ENCODE measurements at regions not wholly inside any gene's neighbourhood (a gene's known extent, or its start where the extent isn't known, plus 50 kb on each side); places are given as distances from the start of the nearest gene placed in this dataset.
"Not testable (repeated sequence)": the region's sequence is repeated elsewhere in the genome, so short reads cannot be mapped to it uniquely, and the experiment has no call there.

GRCh38 chr4:116223040-116223732 lies 862.2 kb downstream of the TRAM1L1 start:
- Histone ChIP-seq H3K27me3 (replicated peaks) (no peaks in the 10 kb centered on the region), H3K4me3 (no peak overlapping the region), H3K4me1 (replicated peaks) (no peaks in the 10 kb centered on the region)

GRCh38 chr4:116217781-116218180 lies 867.6 kb downstream of the TRAM1L1 start:
- no peaks in the 10 kb centered on the region for H3K36me3 ChIP-seq
- H3K4me1 ChIP-seq (replicated peaks), result no peaks in the 10 kb centered on the region
- H3K27ac ChIP-seq, result no peak overlapping the region
- no peaks in the 10 kb centered on the region for H3K9me3 ChIP-seq (replicated peaks)
- H3K27me3 ChIP-seq (replicated peaks), result no peaks in the 10 kb centered on the region
- DNase-seq (ENCODE audit: low read depth in 1 of 2, low spot score in 2 of 2), result no peak
- H3K4me3 ChIP-seq, result no peak overlapping the region

More at GRCh38 chr4:116223040-116223732, 862.2 kb downstream of the TRAM1L1 start:
- no peaks in the 10 kb centered on the region for H3K36me3 ChIP-seq
- no peak for DNase-seq (ENCODE audit: low read depth in 1 of 2, low spot score in 2 of 2)
- H3K9me3 ChIP-seq (replicated peaks), result no peaks in the 10 kb centered on the region
- no peak overlapping the region for H3K27ac ChIP-seq

GRCh38 chr4:116215622-116216021 lies 869.8 kb downstream of the TRAM1L1 start:
- no peaks in the 10 kb centered on the region for H3K9me3 ChIP-seq (replicated peaks)

GRCh38 chr4:116202524-116202923 lies 882.9 kb downstream of the TRAM1L1 start:
- Histone ChIP-seq H3K9me3 (replicated peaks) (no peaks in the 10 kb centered on the region; the same call in 1 of the 2 replicates), H3K4me3 (no peak overlapping the region), H3K36me3 (no peaks in the 10 kb centered on the region), H3K27ac (no peak overlapping the region), H3K4me1 (replicated peaks) (no peaks in the 10 kb centered on the region), H3K27me3 (replicated peaks) (no peaks in the 10 kb centered on the region)
- no peak for DNase-seq (ENCODE audit: low read depth in 1 of 2, low spot score in 2 of 2)

More at GRCh38 chr4:116215622-116216021, 869.8 kb downstream of the TRAM1L1 start:
- Histone ChIP-seq H3K4me1 (replicated peaks) (no peaks in the 10 kb centered on the region), H3K27ac (no peak overlapping the region), H3K36me3 (no peaks in the 10 kb centered on the region), H3K4me3 (no peak overlapping the region), H3K27me3 (replicated peaks) (no peaks in the 10 kb centered on the region)
- DNase-seq (ENCODE audit: low read depth in 1 of 2, low spot score in 2 of 2), result no peak

GRCh38 chr4:116197317-116197809 lies 888.0 kb downstream of the TRAM1L1 start:
- no peak overlapping the region for H3K4me3 ChIP-seq
- no peaks in the 10 kb centered on the region for H3K36me3 ChIP-seq
- no peak for DNase-seq (ENCODE audit: low read depth in 1 of 2, low spot score in 2 of 2)
- no peaks in the 10 kb centered on the region for H3K4me1 ChIP-seq (replicated peaks)
- no peaks in the 10 kb centered on the region for H3K27me3 ChIP-seq (replicated peaks)
- no peak overlapping the region for H3K27ac ChIP-seq
- no peaks in the 10 kb centered on the region; the same call in 1 of the 2 replicates for H3K9me3 ChIP-seq (replicated peaks)

- Histone ChIP-seq H3K27me3 (replicated peaks) (no peaks in the 10 kb centered on the region), H3K4me1 (replicated peaks) (no peaks in the 10 kb centered on the region), H3K36me3 (no peaks in the 10 kb centered on the region), H3K9me3 (replicated peaks) (no peaks in the 10 kb centered on the region; the same call in 1 of the 2 replicates), H3K4me3 (no peak overlapping the region), H3K27ac (no peak overlapping the region)
- DNase-seq (ENCODE audit: low read depth in 1 of 2, low spot score in 2 of 2), result no peak
Observed at GRCh38 chr4:116183241-116183640, 902.1 kb downstream of the TRAM1L1 start.

- DNase-seq (ENCODE audit: low read depth in 1 of 2, low spot score in 2 of 2), result no peak
- Histone ChIP-seq H3K4me1 (replicated peaks) (no peaks in the 10 kb centered on the region), H3K36me3 (no peaks in the 10 kb centered on the region), H3K27me3 (replicated peaks) (no peaks in the 10 kb centered on the region), H3K9me3 (replicated peaks) (no peaks in the 10 kb centered on the region; the same call in 1 of the 2 replicates), H3K27ac (no peak overlapping the region), H3K4me3 (no peak overlapping the region)
Observed at GRCh38 chr4:116180157-116180601, 905.2 kb downstream of the TRAM1L1 start.

- H3K4me1 ChIP-seq (replicated peaks); H3K9me3 ChIP-seq (replicated peaks); H3K36me3 ChIP-seq; DNase-seq (ENCODE audit: low read depth in 1 of 2, low spot score in 2 of 2); H3K27me3 ChIP-seq (replicated peaks); H3K27ac ChIP-seq; H3K4me3 ChIP-seq: not testable (repeated sequence)
Observed at GRCh38 chr4:116151371-116151770, 934.0 kb downstream of the TRAM1L1 start.

- Histone ChIP-seq H3K4me1 (replicated peaks) (no peaks in the 10 kb centered on the region), H3K9me3 (replicated peaks) (no peaks in the 10 kb centered on the region), H3K27me3 (replicated peaks) (no peaks in the 10 kb centered on the region; the same call in 1 of the 2 replicates), H3K27ac (no peak overlapping the region), H3K4me3 (no peak overlapping the region), H3K36me3 (no peaks in the 10 kb centered on the region)
- no peak for DNase-seq (ENCODE audit: low read depth in 1 of 2, low spot score in 2 of 2)
Observed at GRCh38 chr4:116150152-116150551, 935.2 kb downstream of the TRAM1L1 start.

GRCh38 chr4:116143198-116143597 lies 942.2 kb downstream of the TRAM1L1 start:
- H3K4me1 ChIP-seq (replicated peaks), result no peaks in the 10 kb centered on the region
- no peak for DNase-seq (ENCODE audit: low read depth in 1 of 2, low spot score in 2 of 2)
- H3K27me3 ChIP-seq (replicated peaks), result no peaks in the 10 kb centered on the region
- no peak overlapping the region for H3K27ac ChIP-seq
- no peak overlapping the region for H3K4me3 ChIP-seq
- H3K9me3 ChIP-seq (replicated peaks), result no peaks in the 10 kb centered on the region
- no peaks in the 10 kb centered on the region for H3K36me3 ChIP-seq

GRCh38 chr4:116132946-116133345 lies 952.4 kb downstream of the TRAM1L1 start:
- H3K27me3 ChIP-seq (replicated peaks), result no peaks in the 10 kb centered on the region
- H3K4me1 ChIP-seq (replicated peaks), result no peaks in the 10 kb centered on the region
- no peak overlapping the region for H3K27ac ChIP-seq
- H3K9me3 ChIP-seq (replicated peaks), result no peaks in the 10 kb centered on the region
- no peak overlapping the region for H3K4me3 ChIP-seq
- H3K36me3 ChIP-seq, result no peaks in the 10 kb centered on the region
- DNase-seq (ENCODE audit: low read depth in 1 of 2, low spot score in 2 of 2), result no peak

GRCh38 chr4:116126794-116127193 lies 958.6 kb downstream of the TRAM1L1 start:
- no peak for DNase-seq (ENCODE audit: low read depth in 1 of 2, low spot score in 2 of 2)
- Histone ChIP-seq H3K9me3 (replicated peaks) (no peaks in the 10 kb centered on the region), H3K27ac (no peak overlapping the region), H3K4me3 (no peak overlapping the region), H3K36me3 (no peaks in the 10 kb centered on the region), H3K27me3 (replicated peaks) (no peaks in the 10 kb centered on the region), H3K4me1 (replicated peaks) (no peaks in the 10 kb centered on the region)

- Histone ChIP-seq H3K9me3 (replicated peaks) (no peaks in the 10 kb centered on the region), H3K4me3 (no peak overlapping the region), H3K27me3 (replicated peaks) (no peaks in the 10 kb centered on the region), H3K36me3 (no peaks in the 10 kb centered on the region), H3K27ac (no peak overlapping the region), H3K4me1 (replicated peaks) (no peaks in the 10 kb centered on the region)
- DNase-seq (ENCODE audit: low read depth in 1 of 2, low spot score in 2 of 2), result no peak
Observed at GRCh38 chr4:116122124-116122523, 963.3 kb downstream of the TRAM1L1 start.

- H3K9me3 ChIP-seq (replicated peaks), result no peaks in the 10 kb centered on the region
- no peak for DNase-seq (ENCODE audit: low read depth in 1 of 2, low spot score in 2 of 2)
- no peaks in the 10 kb centered on the region for H3K27me3 ChIP-seq (replicated peaks)
- H3K36me3 ChIP-seq, result no peaks in the 10 kb centered on the region
- H3K4me3 ChIP-seq, result no peak overlapping the region
- H3K27ac ChIP-seq, result no peak overlapping the region
- no peaks in the 10 kb centered on the region for H3K4me1 ChIP-seq (replicated peaks)
Observed at GRCh38 chr4:116118221-116118620, 967.2 kb downstream of the TRAM1L1 start.
